ENCODE measurements at regions not wholly inside any gene's neighbourhood (a gene's known extent, or its start where the extent isn't known, plus 50 kb on each side); places are given as distances from the start of the nearest gene placed in this dataset.

DNA sequence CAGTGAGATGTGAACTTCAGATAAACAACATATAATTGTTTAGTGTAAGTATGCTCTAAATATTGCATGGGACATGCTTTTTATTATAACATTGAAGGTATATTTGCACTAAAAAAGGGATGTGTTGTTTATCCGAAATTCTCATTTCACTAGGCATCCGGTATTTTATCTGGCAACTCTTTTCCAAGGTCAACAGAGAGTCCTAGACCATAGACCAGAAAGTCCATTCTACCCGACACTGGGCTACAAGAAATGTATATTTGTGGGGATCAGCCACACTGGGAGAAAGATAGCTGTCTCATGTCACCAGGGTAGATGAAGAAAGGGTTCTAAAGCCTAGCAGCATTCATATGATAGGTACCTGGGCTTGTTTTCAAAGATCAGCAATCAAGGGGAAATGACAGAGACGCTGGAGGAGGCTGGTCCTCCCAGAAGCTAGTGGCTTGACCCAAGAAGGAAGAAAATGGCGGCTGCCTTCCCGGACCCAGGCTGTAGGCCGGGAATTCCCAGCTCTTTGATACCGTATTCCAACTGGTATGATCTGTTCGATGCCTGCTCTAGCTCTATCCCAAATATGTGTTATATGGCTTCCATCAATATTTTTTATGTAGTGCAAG, 161.1 kb upstream of the IRF2BP2 start:
- H3K18ac ChIP-seq (ENCODE audit: insufficient read length, low read depth, low read length) = no peak overlapping the region
- H2BK15ac ChIP-seq (ENCODE audit: low read depth, low read length) = no peak overlapping the region
- H3K9me3 ChIP-seq (ENCODE audit: control insufficient read depth, low read depth, low read length) = no peaks in the 10 kb centered on the region
- H3T11ph ChIP-seq (ENCODE audit: low read length) = no peak overlapping the region
- no peak overlapping the region for H3K9ac ChIP-seq (ENCODE audit: extremely low read depth, insufficient read length, low read length)
- no peak overlapping the region for H2BK12ac ChIP-seq (ENCODE audit: insufficient read length, low read depth, low read length)
- H3K79me1 ChIP-seq (ENCODE audit: insufficient read depth, low read depth, low read length, poor library complexity, severe bottlenecking) = no peaks in the 10 kb centered on the region
- H4K5ac ChIP-seq (ENCODE audit: insufficient read length, low read depth, low read length) = no peak overlapping the region
- H3K23me2 ChIP-seq (ENCODE audit: insufficient read length, low read depth, low read length, poor library complexity, severe bottlenecking) = no peaks in the 10 kb centered on the region
- H3K79me2 ChIP-seq (ENCODE audit: insufficient read depth, low read length) = no peaks in the 10 kb centered on the region
- no peak overlapping the region for H3K4ac ChIP-seq (ENCODE audit: low read depth, low read length)
- H3K4me2 ChIP-seq (ENCODE audit: insufficient read depth, insufficient read length, low read length) = no peak overlapping the region
- H2BK20ac ChIP-seq (ENCODE audit: low read depth, low read length, poor library complexity, severe bottlenecking) = no peak overlapping the region
- Mint-ChIP-seq H3K27ac (no peak overlapping the region), H3K4me1 (peaks cover 21 to 29% of the 10 kb centered on the region in 2 experiments), H3K4me3 (no peak overlapping the region), H3K36me3 (ENCODE audit: insufficient read depth in 1 of 3, low read depth in 3 of 3) (no peaks in the 10 kb centered on the region; a peak in 1 of 7 replicates), H3K9me3 (peaks cover 3 to 4% of the 10 kb centered on the region in 2 experiments; a peak in 2 of 5 replicates), H3K27me3 (ENCODE audit: low read depth) (peaks cover 17% of the 10 kb centered on the region)
- no peaks in the 10 kb centered on the region for H4K20me1 ChIP-seq (ENCODE audit: control insufficient read depth, insufficient read depth, insufficient read length)
- H3K4me1 ChIP-seq (ENCODE audit: insufficient read depth, low read length) = peaks cover 3% of the 10 kb centered on the region
- no peaks in the 10 kb centered on the region for H3K27me3 ChIP-seq (ENCODE audit: insufficient read depth, low read length)
- H3K56ac ChIP-seq (ENCODE audit: insufficient read length, low read depth, low read length) = no peak overlapping the region
- no peak overlapping the region for H4K91ac ChIP-seq (ENCODE audit: insufficient read length, low read depth, low read length)
- H2AFZ ChIP-seq (ENCODE audit: low read length) = no peak overlapping the region
- H3K27ac ChIP-seq (ENCODE audit: insufficient read length, low read depth, low read length) = no peak overlapping the region
- DNase-seq = no peak
- no CpG with 5 or more reads among the region's 9 CpGs for WGBS (ENCODE audit: extremely low coverage, insufficient read length, low lambda C conversion rate)
- H4K8ac ChIP-seq (replicated peaks; ENCODE audit: insufficient read length, low read depth, low read length) = no peak overlapping the region
- no peak overlapping the region for H2BK5ac ChIP-seq (ENCODE audit: insufficient read length, low read length)
- H3K14ac ChIP-seq (ENCODE audit: insufficient read depth, low read length) = no peak overlapping the region
- H3K23ac ChIP-seq (ENCODE audit: insufficient read length, low read depth, low read length) = no peak overlapping the region
- H2BK120ac ChIP-seq (ENCODE audit: low read depth, low read length, poor library complexity, severe bottlenecking) = no peak overlapping the region
- H2AK5ac ChIP-seq (ENCODE audit: insufficient read length, low read length) = no peak overlapping the region
- TF ChIP-seq, protein P1, sequence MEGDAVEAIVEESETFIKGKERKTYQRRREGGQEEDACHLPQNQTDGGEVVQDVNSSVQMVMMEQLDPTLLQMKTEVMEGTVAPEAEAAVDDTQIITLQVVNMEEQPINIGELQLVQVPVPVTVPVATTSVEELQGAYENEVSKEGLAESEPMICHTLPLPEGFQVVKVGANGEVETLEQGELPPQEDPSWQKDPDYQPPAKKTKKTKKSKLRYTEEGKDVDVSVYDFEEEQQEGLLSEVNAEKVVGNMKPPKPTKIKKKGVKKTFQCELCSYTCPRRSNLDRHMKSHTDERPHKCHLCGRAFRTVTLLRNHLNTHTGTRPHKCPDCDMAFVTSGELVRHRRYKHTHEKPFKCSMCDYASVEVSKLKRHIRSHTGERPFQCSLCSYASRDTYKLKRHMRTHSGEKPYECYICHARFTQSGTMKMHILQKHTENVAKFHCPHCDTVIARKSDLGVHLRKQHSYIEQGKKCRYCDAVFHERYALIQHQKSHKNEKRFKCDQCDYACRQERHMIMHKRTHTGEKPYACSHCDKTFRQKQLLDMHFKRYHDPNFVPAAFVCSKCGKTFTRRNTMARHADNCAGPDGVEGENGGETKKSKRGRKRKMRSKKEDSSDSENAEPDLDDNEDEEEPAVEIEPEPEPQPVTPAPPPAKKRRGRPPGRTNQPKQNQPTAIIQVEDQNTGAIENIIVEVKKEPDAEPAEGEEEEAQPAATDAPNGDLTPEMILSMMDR (conservative IDR thresholded peaks at IDR 0.05) = no peak

Measured in H9 (cell line).